Endodermal cell (in vitro differentiated cells): ENCODE measurements at regions not wholly inside any gene's neighbourhood (a gene's known extent, or its start where the extent isn't known, plus 50 kb on each side); places are given as distances from the start of the nearest gene placed in this dataset.
A peak's percentile ranks its signal among the peaks of the same experiment; 100 is the strongest.

Experiments
- DNase-seq: peaks from one replicate; pipeline ENCODE4 v3.0.0-alpha.2; 2017
- H3K27ac ChIP-seq: 2 replicates; pipeline ENCODE4 v1.5.1; 2013; ENCODE audit warnings: mild to moderate bottlenecking, low read depth, low read length, moderate library complexity
- H3K27me3 ChIP-seq: 2 replicates; pipeline ENCODE4 v1.6.1; 2013; ENCODE audit warnings: mild to moderate bottlenecking, low read length, moderate library complexity; ENCODE audit not compliant: insufficient read depth, control insufficient read depth, poor library complexity, severe bottlenecking
- H3K36me3 ChIP-seq: 2 replicates; pipeline ENCODE4 v1.7.0; 2013; ENCODE audit warnings: mild to moderate bottlenecking, low read length, moderate library complexity; ENCODE audit not compliant: control insufficient read depth, insufficient read depth
- H3K4me1 ChIP-seq: one replicate; pipeline ENCODE4 v1.7.0; 2013; ENCODE audit warnings: low read length; ENCODE audit not compliant: control insufficient read depth, insufficient read depth
- H3K4me3 ChIP-seq: 2 replicates; pipeline ENCODE4 v1.5.1; 2013; ENCODE audit warnings: mild to moderate bottlenecking, low read length, moderate library complexity
- H3K9ac ChIP-seq: 2 replicates; pipeline ENCODE4 v1.6.1; 2013; ENCODE audit warnings: mild to moderate bottlenecking, low read length, moderate library complexity; ENCODE audit not compliant: poor library complexity, severe bottlenecking; ENCODE audit errors: extremely low read depth
- H3K9me3 ChIP-seq: 2 replicates; pipeline ENCODE4 v1.6.1; 2013; ENCODE audit warnings: mild to moderate bottlenecking, low read length, moderate library complexity; ENCODE audit not compliant: control insufficient read depth
- H3K27ac Mint-ChIP-seq: 2 replicates; pipeline ENCODE4 v1.8.0; 2020; ENCODE audit warnings: mixed read lengths
- H3K27me3 Mint-ChIP-seq: 2 replicates; pipeline ENCODE4 v1.8.0; 2021; ENCODE audit warnings: mild to moderate bottlenecking, mixed read lengths; ENCODE audit not compliant: insufficient read depth
- H3K36me3 Mint-ChIP-seq: 2 replicates; pipeline ENCODE4 v1.8.0; 2020; ENCODE audit warnings: low read depth, mixed read lengths
- H3K4me1 Mint-ChIP-seq: 2 replicates; pipeline ENCODE4 v1.8.0; 2020; ENCODE audit warnings: mixed read lengths
- H3K4me3 Mint-ChIP-seq: 2 replicates; pipeline ENCODE4 v1.8.0; 2020; ENCODE audit warnings: mild to moderate bottlenecking, moderate library complexity, mixed read lengths
- H3K9me3 Mint-ChIP-seq: 2 replicates; pipeline ENCODE4 v1.8.0; 2020; ENCODE audit warnings: mild to moderate bottlenecking, mixed read lengths
- WGBS, 2 experiments: methylation state at CpG; one replicate each; pipeline versions ENCODE4 v1.1.5 to v1.1.7; 2013; ENCODE audit warnings: missing lambda C conversion rate in 2 of 2, mixed read lengths in 1 of 2; ENCODE audit not compliant: insufficient coverage in 1 of 2, insufficient read length in 1 of 2; 5-methylcytosine and 5-hydroxymethylcytosine counted together
- TF ChIP-seq, protein P1 (sequence below): fragments of 200-600 bp; sonication (generic); conservative IDR thresholded peaks from 2 replicates; pipeline ENCODE4 v1.5.0; 2021; ENCODE audit warnings: antibody characterized with exemption, mild to moderate bottlenecking

DNA sequence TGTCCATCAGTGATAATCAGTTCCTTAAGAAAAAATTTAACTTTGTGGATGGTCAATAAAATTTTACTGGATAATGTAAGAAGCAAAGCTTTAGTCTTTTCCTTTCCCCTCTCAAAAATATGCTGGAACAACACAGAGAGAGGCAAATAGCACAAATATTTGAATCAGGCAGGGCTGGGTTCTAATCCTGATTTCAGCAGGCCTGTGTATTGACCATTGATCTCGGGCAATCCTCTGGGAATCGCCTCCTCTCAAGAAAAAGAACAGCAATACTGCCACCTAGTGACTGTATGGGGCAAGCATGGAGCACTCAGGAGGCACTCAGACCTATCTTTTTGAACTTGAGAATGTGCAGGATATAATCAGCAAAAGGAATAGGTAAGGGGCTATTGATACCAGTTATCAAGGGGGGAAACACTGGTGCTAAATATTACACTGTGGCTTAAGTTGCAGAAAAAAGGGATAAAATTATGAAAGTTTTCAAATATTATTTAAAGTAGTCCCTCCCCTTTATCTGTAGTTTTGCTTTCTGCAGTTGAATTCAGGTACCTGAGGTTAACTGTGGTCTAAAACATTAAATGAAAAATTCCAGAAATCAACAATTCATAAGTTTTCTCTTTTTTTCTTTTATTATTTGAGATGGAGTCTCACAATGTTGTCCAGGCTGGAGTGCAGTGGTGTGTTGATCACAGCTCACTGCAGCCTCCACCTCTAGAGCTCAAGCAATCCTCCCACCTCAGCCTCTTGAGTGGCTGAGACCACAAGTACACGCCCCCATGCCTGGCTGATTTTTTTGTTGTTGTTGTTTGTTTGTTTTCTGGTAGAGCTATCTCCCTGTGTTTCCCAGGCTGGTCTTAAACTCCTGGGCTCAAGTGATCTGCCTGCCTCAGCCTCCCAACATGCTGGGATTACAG is 91.8 kb upstream of the NHSL1 start:
- no peaks in the 10 kb centered on the region for H3K4me1 ChIP-seq
- H3K36me3 ChIP-seq, result no peaks in the 10 kb centered on the region
- H3K36me3 Mint-ChIP-seq, result no peaks in the 10 kb centered on the region
- TF ChIP-seq, protein P1, sequence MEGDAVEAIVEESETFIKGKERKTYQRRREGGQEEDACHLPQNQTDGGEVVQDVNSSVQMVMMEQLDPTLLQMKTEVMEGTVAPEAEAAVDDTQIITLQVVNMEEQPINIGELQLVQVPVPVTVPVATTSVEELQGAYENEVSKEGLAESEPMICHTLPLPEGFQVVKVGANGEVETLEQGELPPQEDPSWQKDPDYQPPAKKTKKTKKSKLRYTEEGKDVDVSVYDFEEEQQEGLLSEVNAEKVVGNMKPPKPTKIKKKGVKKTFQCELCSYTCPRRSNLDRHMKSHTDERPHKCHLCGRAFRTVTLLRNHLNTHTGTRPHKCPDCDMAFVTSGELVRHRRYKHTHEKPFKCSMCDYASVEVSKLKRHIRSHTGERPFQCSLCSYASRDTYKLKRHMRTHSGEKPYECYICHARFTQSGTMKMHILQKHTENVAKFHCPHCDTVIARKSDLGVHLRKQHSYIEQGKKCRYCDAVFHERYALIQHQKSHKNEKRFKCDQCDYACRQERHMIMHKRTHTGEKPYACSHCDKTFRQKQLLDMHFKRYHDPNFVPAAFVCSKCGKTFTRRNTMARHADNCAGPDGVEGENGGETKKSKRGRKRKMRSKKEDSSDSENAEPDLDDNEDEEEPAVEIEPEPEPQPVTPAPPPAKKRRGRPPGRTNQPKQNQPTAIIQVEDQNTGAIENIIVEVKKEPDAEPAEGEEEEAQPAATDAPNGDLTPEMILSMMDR, result peak; percentile 91
- no peaks in the 10 kb centered on the region for H3K9me3 ChIP-seq
- 20 to 41% methylated on average over 2 to 3 of the region's 3 CpGs for WGBS, 2 experiments
- H3K4me3 Mint-ChIP-seq, result no peak overlapping the region
- no peak overlapping the region for H3K27ac ChIP-seq
- H3K4me3 ChIP-seq, result no peak overlapping the region
- H3K27ac Mint-ChIP-seq, result no peak overlapping the region
- no peak overlapping the region for H3K9ac ChIP-seq
- no peaks in the 10 kb centered on the region for H3K9me3 Mint-ChIP-seq
- no peaks in the 10 kb centered on the region for H3K27me3 Mint-ChIP-seq
- H3K4me1 Mint-ChIP-seq, result peaks cover 19% of the 10 kb centered on the region
- no peaks in the 10 kb centered on the region for H3K27me3 ChIP-seq
- DNase-seq, result peak; percentile 91

DNA sequence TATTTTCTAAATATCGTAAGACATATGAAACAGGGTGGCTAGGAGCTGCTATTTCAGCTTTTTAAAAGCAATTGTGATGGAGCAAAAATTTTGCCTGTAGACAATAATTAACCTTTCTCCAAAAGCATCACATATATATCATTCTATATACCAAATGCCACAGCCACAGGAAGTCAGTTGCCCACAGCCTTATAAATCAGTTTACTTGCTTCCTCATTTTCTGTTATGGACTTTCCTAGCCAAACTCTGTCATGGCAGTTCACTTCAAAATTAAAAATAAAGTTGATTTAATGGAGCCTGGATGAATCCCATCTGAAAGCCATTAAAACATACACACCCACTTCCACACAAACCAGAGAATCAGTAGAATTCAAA is 93.4 kb upstream of the NHSL1 start:
- whole genome bisulfite sequencing, 2 experiments, result 96% methylated on average over 1 of the region's 1 CpG; no CpG with 5 or more reads in 1 of the 2 experiments

DNA sequence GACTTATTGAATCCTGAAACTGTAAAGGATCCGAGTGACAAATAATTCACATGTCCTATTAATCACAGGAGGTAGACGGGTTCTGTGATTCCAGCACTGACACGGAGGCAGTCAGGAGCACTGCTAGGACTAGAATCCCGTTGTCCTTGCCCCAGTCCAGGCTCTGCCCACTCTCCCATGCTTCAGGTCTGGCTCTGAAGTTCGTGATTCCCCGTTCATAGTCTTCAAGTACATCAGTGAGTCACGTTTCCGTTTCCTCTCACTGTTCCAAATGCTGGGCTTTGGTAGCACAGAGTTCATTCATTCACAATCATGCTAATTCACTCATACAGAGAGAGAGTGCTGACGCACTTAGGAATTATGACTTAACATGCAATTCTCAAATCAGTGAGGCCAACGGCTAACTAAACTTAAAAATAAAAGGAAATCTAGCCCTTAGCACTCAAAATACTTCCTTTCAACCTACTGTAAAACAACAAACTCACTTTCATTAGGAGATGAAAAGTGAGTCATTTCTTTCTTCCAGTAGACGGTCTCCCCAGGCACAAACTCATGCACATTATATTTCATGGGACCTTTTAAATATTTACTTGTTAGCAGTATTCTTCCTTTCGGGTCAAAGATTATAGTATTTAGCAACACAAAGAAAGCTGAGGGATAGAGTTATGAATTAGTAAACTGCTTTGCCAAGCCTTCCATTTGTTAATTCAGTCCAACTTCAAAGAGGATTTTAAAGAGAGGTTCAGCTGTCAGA is 94.0 kb upstream of the NHSL1 start:
- Histone ChIP-seq H3K27me3 (no peaks in the 10 kb centered on the region), H3K9me3 (no peaks in the 10 kb centered on the region), H3K9ac (no peak overlapping the region), H3K4me1 (no peaks in the 10 kb centered on the region), H3K27ac (peak overlapping the region; percentile 72), H3K36me3 (no peaks in the 10 kb centered on the region), H3K4me3 (no peak overlapping the region)
- Mint-ChIP-seq H3K4me1 (peaks cover 19% of the 10 kb centered on the region), H3K27ac (peak overlapping the region; percentile 77), H3K27me3 (no peaks in the 10 kb centered on the region), H3K4me3 (peak overlapping the region; percentile 3), H3K36me3 (no peaks in the 10 kb centered on the region), H3K9me3 (no peaks in the 10 kb centered on the region)
- TF ChIP-seq, protein P1, result no peak
- WGBS, 2 experiments, result 34 to 40% methylated on average over 8 to 12 of the region's 12 CpGs
- peak; percentile 65 for DNase-seq

More for the DNA sequence above, 93.4 kb upstream of the NHSL1 start:
- no peaks in the 10 kb centered on the region for H3K36me3 ChIP-seq
- Mint-ChIP-seq H3K27me3 (no peaks in the 10 kb centered on the region), H3K27ac (peak overlapping the region; percentile 77), H3K4me1 (peaks cover 19% of the 10 kb centered on the region), H3K36me3 (no peaks in the 10 kb centered on the region), H3K9me3 (no peaks in the 10 kb centered on the region), H3K4me3 (peak overlapping the region; percentile 3)
- no peak for DNase-seq
- peak overlapping the region; percentile 72 for H3K27ac ChIP-seq
- no peak overlapping the region for H3K4me3 ChIP-seq
- TF ChIP-seq, protein P1, result no peak
- no peaks in the 10 kb centered on the region for H3K4me1 ChIP-seq
- H3K9me3 ChIP-seq, result no peaks in the 10 kb centered on the region
- H3K9ac ChIP-seq, result no peak overlapping the region
- H3K27me3 ChIP-seq, result no peaks in the 10 kb centered on the region
